NCI-H146 (cell line): ENCODE measurements at regions not wholly inside any gene's neighbourhood (a gene's known extent, or its start where the extent isn't known, plus 50 kb on each side); places are given as distances from the start of the nearest gene placed in this dataset.

ENCODE experiments used
- DNase-seq: peaks from one replicate; lab custom pipeline; 2025; lab: John Stamatoyannopoulos, UW

DNA sequence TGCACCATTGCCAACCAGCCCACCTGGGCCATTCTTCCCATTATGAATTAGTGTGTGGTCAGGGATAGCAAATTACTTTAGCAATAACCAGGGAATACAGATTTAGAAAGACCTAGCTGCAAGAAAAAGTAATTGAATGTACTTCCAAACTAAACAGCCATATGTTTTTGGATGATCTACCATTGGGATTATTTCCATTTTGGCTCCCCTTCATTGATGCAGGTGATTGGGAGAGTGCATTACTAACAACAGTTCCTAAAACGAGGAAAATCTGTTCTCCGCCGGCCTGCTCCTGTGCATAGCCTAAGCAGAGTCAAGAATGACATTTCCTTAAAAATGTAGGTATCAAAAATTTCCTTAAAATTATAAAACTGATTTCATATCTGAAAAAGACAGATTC, 58.5 kb downstream of the MAIP1 start:
- no peak for DNase-seq

DNA sequence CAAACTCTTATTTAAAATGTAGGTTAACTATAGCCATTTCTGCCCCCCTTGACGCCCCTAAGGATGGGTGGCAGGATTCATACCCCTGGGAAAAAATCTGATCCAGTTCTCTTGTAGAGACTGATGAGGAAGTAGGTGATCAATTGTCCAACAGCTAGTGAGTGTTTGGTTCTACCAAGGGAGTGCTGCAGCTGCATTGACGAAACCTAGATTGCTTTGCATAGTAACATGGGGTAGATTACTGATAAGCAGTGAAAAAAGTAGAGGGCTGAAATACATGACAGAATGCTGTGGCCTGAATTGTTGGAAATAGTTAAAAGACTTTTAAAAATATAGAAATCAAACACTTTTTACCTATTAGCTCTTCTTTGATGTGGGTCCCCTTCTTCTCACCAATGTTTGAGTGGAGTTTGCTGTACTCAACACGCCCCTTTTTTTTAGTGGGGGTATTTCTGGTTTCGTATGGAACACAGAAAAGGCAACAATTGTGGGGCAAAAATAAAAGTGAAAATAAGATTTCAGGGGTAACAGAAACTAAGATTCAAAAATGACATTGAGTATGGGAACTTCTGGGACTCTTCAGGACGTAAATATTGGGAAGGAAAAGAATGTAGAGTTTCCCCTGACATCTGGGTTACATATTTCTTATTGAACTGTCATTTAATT, 66.2 kb downstream of the MAIP1 start:
- no peak for DNase-seq

DNA sequence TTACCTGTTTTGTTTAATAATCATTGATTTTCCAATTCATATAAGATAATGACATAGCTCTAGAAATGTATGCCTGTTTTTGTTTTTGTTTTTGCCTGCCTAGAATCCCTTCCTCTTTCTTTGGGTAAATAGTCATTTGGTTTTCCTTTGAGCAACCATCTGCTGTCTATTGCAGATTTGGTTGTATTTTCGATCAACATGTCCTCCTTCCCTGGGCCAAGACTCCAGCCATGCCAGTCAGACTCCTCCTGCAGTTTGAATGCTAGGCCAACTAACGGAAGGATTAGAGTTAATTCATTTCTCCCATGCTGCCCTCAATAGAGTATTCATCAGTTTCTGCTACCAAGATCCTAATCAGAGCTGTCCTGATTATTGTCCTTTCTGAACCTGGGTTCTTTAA, 67.1 kb downstream of the MAIP1 start:
- DNase-seq, result no peak

DNA sequence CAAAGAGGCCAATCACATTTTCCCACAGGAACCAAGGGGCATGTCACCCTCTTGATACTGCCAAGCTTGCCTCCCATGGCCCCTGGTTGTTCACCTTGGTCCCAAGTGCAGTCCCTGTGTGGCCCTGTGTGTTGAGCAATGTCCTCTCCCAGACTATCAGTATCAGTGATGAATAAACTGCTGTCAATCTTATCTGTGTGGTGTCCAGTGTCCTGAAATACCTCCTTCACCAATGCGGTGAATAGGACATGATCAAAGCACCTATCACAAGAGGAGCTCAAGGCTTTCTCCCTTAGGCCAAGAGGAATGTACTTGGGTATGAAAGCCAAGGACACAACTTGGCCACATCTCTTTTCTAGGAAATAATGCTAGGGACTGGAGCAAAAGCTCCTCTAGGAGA, 68.2 kb downstream of the MAIP1 start:
- no peak for DNase-seq

DNA sequence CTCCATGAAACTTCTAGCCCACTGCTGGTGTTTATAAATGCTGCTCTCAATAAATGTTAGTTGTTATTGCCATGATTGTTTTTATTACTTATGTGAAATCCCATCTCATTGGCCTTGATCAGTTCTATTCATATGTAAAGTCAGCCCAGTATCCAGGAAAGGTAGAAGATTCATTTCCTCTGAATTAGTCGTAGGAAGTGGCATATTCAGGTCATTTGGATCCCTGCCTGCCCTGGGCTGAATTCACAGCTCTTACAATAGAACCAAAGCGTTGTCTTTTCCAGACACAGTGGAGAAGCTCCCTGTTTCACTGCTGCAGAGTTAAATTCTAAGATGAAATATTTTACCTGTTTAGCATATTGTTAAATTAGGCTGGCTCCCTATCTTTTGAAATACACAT, 70.3 kb downstream of the MAIP1 start:
- no peak for DNase-seq

DNA sequence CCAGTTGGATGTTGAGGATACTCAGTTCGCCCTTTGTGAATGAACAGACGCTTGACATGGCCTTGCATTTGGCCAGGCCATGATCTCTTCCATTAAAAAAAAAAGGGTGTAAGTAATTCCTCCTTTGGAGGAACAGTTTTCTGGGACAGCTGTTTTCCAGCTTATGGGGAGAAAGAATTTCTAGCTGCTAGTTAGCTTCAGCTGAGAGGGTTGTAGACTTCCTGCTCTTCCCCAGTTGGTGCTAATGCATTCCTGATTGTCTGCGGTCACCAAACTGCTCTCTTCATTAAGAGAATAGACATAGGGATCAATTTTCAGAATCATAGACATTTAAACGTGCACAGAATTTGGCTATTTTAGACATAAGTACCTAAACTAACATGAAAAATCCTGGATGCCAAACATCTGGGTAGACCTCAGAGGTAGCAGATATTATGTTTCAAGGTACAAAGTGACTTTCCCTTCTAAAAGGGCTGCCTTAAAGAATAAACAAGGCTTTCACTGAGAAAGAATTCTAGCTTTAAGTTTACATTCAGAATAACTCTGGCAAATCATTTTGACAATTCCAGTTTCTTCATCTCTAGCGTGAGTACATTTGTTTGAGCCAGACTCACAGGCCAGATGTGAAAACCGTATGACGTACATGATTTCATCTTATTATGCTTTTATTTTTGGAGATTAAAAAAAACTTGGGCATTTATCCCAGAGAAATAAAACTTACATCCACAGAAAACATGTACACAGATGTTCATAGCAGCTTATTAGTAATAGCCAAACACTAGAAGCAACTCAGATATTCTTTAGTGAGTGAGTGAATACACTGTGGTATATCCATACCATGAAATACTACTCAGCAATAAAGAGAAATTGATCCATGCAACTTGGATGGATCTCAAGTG, 71.2 kb downstream of the MAIP1 start:
- DNase-seq, result no peak

DNA sequence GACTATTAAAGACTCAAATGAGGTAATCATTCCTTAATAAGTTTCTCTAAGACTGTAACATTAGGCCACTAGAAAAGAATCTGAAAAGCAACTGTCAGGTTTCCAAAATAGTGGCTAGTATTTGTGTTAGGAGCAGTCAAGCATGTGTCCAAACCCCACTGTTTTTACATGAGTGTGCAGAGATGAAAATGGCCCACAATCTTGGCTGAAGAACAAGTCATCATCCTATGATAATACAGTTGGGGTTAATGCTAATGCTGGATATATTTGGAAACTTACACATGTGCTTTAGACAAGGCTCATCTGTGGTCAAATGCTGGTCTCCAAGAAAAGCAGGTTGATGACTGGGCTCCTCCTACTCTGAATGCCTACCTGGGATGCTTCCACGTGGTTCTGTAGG, 73.6 kb downstream of the MAIP1 start:
- no peak for DNase-seq

DNA sequence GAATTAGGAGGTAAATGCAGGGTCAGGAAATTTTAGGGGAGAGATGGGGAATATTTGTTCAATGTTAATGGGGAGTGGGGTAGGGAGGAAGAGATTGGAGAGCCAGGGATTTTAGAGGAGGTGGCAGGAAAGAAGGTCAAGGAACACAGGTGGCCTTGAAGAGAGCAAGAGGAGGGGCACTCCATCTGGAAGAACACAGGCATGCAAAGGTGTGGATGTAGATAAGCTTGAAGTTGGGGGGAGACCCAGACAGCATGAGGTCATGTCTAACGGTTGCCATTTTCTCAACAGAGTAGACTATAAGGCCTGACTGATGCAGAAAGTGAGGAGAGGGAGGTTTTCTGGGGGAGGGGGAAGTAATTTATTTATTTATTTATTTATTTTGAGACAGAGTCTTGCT, 77.5 kb downstream of the MAIP1 start:
- DNase-seq, result no peak

DNA sequence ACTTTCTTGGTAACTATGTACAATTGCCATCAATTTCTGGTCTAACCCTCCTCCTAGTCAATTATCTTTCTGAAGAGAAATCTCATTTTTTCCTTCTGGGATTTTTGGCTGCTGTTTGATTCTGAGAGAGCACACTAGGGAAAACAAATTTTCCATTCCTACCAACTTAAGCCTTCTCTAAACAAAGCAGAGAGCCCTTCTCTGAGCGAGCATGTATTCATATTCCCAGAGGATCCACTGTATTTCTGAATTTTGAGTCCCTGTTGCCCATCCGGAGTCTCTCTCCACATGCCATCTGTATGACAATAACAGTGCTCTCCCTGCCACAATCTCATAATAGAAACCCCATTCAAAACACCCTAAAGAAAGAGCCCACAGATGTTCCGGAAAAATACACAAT, 78.5 kb downstream of the MAIP1 start:
- no peak for DNase-seq

DNA sequence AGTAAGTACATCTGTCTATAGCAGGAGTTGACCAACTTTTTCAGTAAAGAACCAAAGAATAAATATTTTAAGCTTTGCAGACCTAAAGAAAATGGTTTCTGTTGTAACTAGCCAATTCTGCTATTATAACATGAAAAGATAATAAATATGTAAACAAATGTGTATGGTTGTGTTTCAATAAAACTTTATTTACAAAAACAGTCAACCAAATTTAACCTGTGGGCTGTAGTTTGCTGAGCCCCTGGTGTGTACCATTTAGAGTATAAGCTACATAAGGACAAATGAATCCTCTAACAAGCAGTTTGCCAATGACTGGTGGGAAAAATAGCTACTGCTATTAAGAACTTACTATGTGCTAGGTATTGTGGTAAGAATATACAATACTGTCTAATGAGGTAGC, 79.4 kb downstream of the MAIP1 start:
- DNase-seq, result no peak

DNA sequence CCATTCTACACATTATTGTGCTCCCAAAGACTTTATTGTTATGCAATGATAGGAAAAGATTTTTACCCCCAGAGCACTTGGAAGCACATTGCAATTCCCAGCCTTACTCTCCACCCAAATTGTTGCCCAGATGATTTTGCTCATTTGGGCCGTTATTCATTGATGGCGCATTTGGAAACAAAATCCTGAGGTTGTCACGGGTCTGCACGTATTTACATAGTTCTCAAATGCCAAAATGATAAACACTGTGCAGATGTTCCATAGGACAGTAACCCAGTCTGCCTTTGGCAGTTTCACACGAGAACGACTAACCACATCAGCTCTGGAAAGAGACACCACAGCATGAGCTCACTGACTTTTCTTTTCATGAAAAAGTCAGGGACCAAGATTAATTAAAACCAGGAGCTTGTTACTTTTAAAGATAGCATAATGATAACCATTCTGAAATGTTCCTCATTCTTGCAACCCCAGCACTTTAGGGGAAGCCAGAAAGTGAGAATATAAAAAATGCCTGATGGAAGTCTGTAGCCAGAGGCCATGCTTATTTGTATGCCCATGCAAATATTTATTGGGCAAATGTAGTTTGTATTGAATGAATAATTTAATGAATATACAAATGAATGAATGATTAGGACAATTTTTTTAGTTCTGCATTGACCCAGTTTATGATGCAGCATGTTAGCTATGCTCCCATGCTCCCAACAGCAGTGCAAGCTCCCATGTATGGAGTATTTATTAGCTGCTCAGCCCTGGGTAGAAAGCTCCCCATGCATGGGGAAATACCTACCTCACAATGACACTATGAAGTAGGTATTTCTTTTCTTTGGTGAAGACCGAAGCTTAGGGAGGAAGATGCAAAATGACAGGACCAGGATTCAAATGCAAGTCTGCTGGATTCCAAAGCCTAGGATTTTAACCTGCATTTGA, 84.6 kb downstream of the MAIP1 start:
- no peak for DNase-seq

DNA sequence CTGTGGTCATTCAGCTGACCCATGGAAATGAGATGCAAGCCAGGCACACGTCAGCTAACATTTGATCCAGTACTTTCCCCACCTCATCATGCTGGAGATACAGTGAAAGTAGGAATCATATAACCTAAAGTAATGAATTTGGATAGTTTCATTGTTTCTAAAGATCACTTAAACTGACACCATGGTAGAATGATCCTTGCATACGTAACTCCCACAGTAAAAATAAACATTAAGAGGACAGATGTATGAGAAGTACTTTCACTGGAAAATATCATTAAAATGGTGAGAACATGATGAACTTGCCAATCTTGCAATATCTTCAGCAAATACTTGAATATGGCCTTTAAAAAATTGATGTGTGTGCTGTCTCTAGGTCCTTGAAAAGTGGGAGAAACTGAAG, 85.4 kb downstream of the MAIP1 start:
- no peak for DNase-seq

DNA sequence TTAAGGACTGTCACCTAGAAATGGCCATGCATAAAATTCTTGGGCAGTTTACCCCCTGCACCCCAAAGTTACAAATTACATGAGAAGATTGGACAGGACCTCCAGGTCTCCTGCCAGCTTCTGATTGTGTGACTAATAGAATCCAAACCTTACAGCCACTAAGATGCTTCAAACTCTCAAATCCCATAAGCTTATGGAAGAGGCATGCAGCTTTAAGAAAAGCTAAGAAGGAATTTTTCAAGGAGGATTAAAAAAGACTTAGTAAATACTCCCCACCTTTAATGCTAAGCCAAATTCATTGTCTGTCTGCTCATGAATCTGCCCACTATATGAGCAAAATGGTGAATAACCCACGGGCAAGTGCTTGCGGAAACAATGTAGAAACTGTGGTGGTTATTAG, 86.3 kb downstream of the MAIP1 start:
- DNase-seq, result no peak

DNA sequence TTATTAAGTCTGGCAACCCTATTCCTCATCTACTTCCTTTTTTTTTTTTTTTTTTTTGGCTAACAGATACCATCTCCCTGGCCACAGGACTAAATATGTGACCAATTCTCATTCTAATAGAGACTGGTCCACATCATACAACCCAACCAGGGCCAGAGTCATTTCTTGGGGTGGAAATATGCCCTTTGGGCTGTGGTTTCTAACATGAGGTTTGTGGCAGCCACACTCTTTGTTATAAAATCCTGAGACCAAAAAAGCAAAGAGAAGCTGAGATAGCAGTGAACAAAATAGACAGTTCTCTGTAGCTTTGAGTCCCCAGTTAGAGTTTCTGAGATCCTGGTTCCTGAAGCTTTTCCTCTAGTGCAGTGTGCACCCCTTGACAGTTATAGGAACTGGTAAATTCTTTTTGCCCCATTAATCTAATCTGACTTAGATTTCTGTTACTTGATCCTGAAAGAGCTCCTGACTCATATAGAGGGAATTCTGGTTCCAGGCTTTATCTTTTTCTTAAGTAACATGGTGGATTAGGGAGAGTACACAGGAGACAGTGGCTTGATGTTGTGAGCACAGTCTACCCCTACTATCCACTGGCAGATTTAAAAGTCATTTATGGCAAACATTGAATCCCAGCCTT, 86.8 kb downstream of the MAIP1 start:
- no peak for DNase-seq

DNA sequence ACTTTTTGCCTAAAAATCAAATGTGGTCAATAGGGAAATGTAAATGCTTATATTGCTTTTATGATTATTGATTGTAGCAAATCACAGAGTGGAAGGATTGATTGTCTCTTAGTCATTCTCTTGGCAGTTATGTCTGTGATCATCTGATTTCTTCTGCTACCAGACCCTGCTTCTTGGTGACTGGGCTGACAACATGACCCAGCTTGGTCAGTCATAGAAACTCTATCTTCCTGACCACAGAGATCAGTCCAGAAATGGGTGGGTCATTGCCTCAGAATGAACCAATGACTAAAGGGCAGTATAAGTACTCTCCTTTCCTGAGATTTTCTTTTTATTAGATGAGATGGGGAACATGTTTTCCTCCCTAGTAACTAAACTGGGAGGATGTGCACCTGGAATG, 87.6 kb downstream of the MAIP1 start:
- DNase-seq, result no peak

DNA sequence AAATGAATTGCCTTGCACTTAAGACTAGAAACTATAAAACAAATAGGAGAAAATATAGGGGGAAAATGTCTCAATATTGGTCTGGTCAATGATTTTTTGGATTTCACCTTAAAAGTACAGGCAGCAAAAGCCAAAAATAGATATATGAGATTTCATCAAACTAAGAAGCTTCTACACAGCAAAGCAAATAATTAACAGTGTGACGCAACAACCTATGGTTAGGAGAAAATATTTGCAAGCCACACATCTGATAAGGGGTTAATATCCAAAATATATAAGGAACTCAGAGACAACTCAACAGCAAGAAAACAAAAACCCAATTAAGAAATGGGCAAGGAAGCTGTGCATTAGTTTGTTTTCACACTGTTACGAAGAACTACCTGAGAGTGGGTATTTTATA, 89.1 kb downstream of the MAIP1 start:
- DNase-seq, result no peak

DNA sequence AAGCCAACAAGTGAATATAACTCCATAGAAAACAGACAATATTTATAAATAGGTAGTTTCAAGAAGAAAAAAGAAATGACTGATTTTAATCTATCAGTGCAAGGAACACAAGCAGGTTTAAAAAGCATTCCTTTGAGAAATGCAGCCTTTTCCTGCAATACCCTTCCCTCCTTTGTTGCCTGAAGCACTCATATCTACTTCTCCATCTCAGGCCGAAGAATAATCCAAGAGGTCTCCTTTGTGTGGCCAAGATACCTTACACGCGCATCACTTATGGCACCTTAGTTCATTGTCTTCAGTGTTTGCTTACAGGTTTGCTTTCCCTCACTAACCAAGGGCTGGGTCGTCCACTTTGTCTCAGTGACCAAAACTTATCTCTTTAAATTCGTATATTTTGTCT, 93.0 kb downstream of the MAIP1 start:
- no peak for DNase-seq

DNA sequence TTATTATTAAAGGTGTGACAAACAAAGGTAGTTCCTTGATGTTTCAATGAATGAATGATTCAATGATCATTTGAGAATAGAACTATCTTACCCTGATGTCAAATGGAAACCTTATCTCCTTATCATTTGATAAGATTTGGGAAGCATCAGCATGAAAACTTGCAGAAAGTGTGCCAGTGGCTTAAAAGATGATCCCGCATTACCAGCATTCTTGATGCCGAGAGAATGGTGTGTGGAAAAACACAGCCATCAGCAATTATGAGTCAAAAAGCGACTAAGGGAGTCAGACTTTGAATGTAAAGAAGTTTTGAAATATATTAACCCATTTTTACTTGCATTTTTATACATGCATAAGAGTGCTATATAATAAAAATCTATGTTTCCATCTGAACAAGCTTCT, 93.7 kb downstream of the MAIP1 start:
- no peak for DNase-seq

DNA sequence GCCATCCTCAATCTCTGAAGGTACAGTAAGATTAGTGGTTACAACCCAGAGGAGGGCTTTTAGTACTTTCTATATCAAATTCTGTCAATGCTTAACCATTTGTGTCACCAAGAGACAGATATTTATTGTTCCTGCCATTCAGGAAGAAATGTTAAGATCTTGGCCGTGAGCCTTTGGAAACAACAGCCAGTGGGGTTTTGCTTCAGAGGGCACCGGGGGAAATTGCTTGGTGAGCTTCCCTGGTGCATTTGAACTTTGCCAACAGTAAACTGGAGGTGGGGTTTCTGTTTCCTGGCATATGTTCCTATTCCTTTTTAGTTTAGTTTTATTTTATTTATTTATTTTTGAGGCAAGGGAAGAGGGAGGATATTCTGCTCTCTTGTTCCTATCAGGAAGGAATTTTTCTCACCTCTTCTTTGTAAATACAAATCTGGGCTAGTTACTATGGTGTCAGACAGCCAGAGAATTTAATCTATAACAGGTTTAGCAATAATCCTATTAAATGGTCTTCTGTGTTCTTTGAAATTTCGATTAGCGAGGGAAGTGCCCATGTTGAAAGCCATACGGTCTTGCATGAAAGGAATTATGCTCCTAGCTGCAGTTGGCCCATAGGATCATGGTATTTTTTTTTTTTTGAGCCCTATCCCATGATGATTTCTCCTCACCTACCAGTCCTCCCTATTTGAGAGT, 95.7 kb downstream of the MAIP1 start:
- no peak for DNase-seq

DNA sequence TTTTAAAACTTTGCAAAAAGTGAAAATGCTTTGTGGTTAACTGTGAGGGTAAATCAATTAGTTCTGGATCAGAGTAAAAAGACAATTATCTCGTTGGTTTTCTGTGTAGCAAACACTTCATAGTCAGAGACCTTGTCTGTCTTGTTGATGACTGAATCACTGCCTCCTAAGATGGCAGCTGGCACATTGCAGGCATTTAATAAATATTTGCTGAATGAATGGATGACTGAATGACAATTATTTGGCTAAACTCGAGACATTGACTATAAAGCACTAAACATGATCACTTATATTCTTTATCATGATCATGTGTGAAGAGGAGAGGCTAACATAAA, 96.2 kb downstream of the MAIP1 start:
- DNase-seq, result no peak

DNA sequence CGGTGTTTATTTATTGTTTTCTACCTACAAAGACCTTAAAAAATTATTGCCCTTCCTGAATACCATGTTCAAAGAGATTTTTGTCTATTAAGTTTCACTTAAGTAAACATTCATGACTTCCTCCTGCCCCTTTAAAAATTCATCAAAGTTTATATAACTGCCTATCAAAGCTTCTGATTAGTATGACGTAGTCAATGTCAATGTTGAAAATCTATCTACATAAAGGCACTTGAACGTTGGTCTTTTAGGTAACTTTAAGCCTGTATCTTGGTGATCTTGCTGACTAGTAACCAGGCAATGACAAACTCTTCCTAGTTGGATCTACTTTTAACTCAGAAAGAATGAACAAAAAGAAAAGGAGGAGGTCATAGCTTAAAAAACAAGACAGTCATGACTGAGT, 97.2 kb downstream of the MAIP1 start:
- no peak for DNase-seq
